ENCODE measurements at regions not wholly inside any gene's neighbourhood (a gene's known extent, or its start where the extent isn't known, plus 50 kb on each side); places are given as distances from the start of the nearest gene placed in this dataset.

- H2AFZ ChIP-seq (ENCODE audit: low read depth, low read length, severe bottlenecking), result no peak overlapping the region
- TF ChIP-seq EZH2phosphoT487 (conservative IDR thresholded peaks at IDR 0.05; ENCODE audit: low read length), result no peak
- TF ChIP-seq CTCF (IDR thresholded peaks at IDR 0.05; ENCODE audit: insufficient read depth, low read length, poor library complexity, severe bottlenecking), result no peak
- H3K9me2 ChIP-seq (replicated peaks; ENCODE audit: insufficient read depth, low read length), result no peaks in the 10 kb centered on the region
- no peaks in the 10 kb centered on the region for H3K27me3 ChIP-seq (ENCODE audit: low read length)
- no peak overlapping the region for H3K27ac ChIP-seq (ENCODE audit: low read depth, low read length)
- no peak overlapping the region for H3K4me3 ChIP-seq (ENCODE audit: insufficient read depth, low read length, poor library complexity, severe bottlenecking)
- H3K79me2 ChIP-seq (ENCODE audit: insufficient read depth, low read length), result no peaks in the 10 kb centered on the region
- H3K9me3 ChIP-seq (ENCODE audit: insufficient read depth, low read length), result no peaks in the 10 kb centered on the region
- no peaks in the 10 kb centered on the region for H4K20me1 ChIP-seq (ENCODE audit: low read depth, low read length)
- H3K4me2 ChIP-seq (ENCODE audit: low read depth, low read length, poor library complexity, severe bottlenecking), result no peak overlapping the region
- H3F3A ChIP-seq (ENCODE audit: insufficient read depth), result no peaks in the 10 kb centered on the region
- no peaks in the 10 kb centered on the region for H3K36me3 ChIP-seq (ENCODE audit: low read length)
- no peak overlapping the region for H3K9ac ChIP-seq (ENCODE audit: low read length)
Observed at GRCh38 chr5:74993743-74994142, 58.6 kb downstream of the GCNT4 start.

DNA sequence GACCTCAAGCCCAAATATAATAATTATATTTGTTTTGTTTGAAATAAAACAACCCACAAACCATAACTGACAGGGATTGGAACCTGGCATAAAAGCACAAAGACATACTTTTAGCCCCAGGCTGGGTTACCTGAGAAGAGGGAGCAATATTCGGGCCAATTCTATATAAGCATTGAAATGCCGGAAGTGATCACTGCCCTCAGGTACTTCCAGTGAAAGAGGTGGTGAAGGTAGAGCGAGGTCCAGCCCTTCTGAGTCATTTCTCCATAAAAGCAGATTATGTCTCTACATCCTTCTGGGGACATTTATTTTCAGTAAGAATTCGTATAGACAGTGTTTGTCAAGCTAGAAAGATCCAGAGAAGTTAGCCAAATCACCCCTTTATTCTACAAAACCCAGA, 59.6 kb downstream of the GCNT4 start:
- H3F3A ChIP-seq (ENCODE audit: insufficient read depth), result no peaks in the 10 kb centered on the region
- no peaks in the 10 kb centered on the region for H3K36me3 ChIP-seq (ENCODE audit: low read length)
- H3K27me3 ChIP-seq (ENCODE audit: low read length), result no peaks in the 10 kb centered on the region
- no peaks in the 10 kb centered on the region for H3K79me2 ChIP-seq (ENCODE audit: insufficient read depth, low read length)
- H3K9ac ChIP-seq (ENCODE audit: low read length), result no peak overlapping the region
- H4K20me1 ChIP-seq (ENCODE audit: low read depth, low read length), result no peaks in the 10 kb centered on the region
- no peak overlapping the region for H3K4me2 ChIP-seq (ENCODE audit: low read depth, low read length, poor library complexity, severe bottlenecking)
- H3K9me2 ChIP-seq (replicated peaks; ENCODE audit: insufficient read depth, low read length), result no peaks in the 10 kb centered on the region
- H2AFZ ChIP-seq (ENCODE audit: low read depth, low read length, severe bottlenecking), result no peak overlapping the region
- TF ChIP-seq EZH2phosphoT487 (conservative IDR thresholded peaks at IDR 0.05; ENCODE audit: low read length), result no peak
- TF ChIP-seq CTCF (IDR thresholded peaks at IDR 0.05; ENCODE audit: insufficient read depth, low read length, poor library complexity, severe bottlenecking), result no peak
- no peaks in the 10 kb centered on the region for H3K9me3 ChIP-seq (ENCODE audit: insufficient read depth, low read length)
- no peak overlapping the region for H3K27ac ChIP-seq (ENCODE audit: low read depth, low read length)
- H3K4me3 ChIP-seq (ENCODE audit: insufficient read depth, low read length, poor library complexity, severe bottlenecking), result no peak overlapping the region

DNA sequence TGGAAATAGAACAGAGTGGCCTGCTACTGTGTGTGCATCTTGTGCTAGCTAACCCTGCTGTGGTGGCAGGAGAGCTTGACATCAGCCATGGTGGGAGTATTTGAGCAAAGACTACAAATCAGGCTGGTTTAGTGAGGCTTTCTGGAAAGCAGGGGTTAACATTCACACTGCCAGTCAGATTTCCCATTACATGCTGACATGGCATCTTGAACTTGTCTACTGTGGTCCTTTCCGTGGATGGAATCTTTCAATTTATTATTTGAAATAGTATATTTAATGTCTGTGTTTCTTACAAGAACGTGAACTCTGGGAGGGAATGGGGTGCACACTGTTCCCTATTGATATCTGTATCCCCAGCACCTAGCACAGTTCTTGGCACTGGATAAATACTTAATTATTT, 60.8 kb downstream of the GCNT4 start:
- TF ChIP-seq CTCF (IDR thresholded peaks at IDR 0.05; ENCODE audit: insufficient read depth, low read length, poor library complexity, severe bottlenecking) (no peak), EZH2phosphoT487 (conservative IDR thresholded peaks at IDR 0.05; ENCODE audit: low read length) (no peak)
- H3K9ac ChIP-seq (ENCODE audit: low read length), result no peak overlapping the region
- no peak overlapping the region for H3K4me2 ChIP-seq (ENCODE audit: low read depth, low read length, poor library complexity, severe bottlenecking)
- no peak overlapping the region for H2AFZ ChIP-seq (ENCODE audit: low read depth, low read length, severe bottlenecking)
- no peak overlapping the region for H3K4me3 ChIP-seq (ENCODE audit: insufficient read depth, low read length, poor library complexity, severe bottlenecking)
- no peaks in the 10 kb centered on the region for H3K79me2 ChIP-seq (ENCODE audit: insufficient read depth, low read length)
- H3K27me3 ChIP-seq (ENCODE audit: low read length), result no peaks in the 10 kb centered on the region
- no peaks in the 10 kb centered on the region for H3K9me3 ChIP-seq (ENCODE audit: insufficient read depth, low read length)
- H3K9me2 ChIP-seq (replicated peaks; ENCODE audit: insufficient read depth, low read length), result no peaks in the 10 kb centered on the region
- no peak overlapping the region for H3K27ac ChIP-seq (ENCODE audit: low read depth, low read length)
- H4K20me1 ChIP-seq (ENCODE audit: low read depth, low read length), result no peaks in the 10 kb centered on the region
- no peaks in the 10 kb centered on the region for H3F3A ChIP-seq (ENCODE audit: insufficient read depth)
- H3K36me3 ChIP-seq (ENCODE audit: low read length), result no peaks in the 10 kb centered on the region

DNA sequence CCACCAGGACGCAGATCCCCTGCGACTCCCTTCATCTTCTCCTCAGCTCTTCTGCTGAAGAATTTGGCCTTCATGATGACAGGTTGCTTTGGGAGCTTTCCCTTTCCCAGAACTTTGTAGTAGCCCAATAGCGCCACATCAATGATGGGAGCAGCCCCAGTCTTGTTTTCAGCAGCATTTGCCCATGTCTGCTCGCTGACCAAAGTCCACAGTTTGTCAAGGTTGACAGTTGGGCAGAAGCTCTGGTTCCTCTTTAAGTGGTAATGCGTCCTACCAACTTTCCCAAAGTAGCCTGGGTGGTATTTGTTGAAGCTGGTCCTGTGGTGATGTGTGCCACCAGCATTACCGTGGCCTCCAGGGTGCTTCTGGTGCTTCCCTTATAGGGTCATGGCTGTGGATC, 62.2 kb downstream of the GCNT4 start:
- H3K27me3 ChIP-seq (ENCODE audit: low read length), result no peaks in the 10 kb centered on the region
- H4K20me1 ChIP-seq (ENCODE audit: low read depth, low read length), result no peaks in the 10 kb centered on the region
- H2AFZ ChIP-seq (ENCODE audit: low read depth, low read length, severe bottlenecking), result no peak overlapping the region
- no peaks in the 10 kb centered on the region for H3K79me2 ChIP-seq (ENCODE audit: insufficient read depth, low read length)
- no peak overlapping the region for H3K27ac ChIP-seq (ENCODE audit: low read depth, low read length)
- H3K36me3 ChIP-seq (ENCODE audit: low read length), result no peaks in the 10 kb centered on the region
- H3K9me3 ChIP-seq (ENCODE audit: insufficient read depth, low read length), result no peaks in the 10 kb centered on the region
- no peak overlapping the region for H3K4me3 ChIP-seq (ENCODE audit: insufficient read depth, low read length, poor library complexity, severe bottlenecking)
- H3K4me2 ChIP-seq (ENCODE audit: low read depth, low read length, poor library complexity, severe bottlenecking), result no peak overlapping the region
- H3K9ac ChIP-seq (ENCODE audit: low read length), result no peak overlapping the region
- H3K9me2 ChIP-seq (replicated peaks; ENCODE audit: insufficient read depth, low read length), result no peaks in the 10 kb centered on the region
- no peaks in the 10 kb centered on the region for H3F3A ChIP-seq (ENCODE audit: insufficient read depth)
- TF ChIP-seq EZH2phosphoT487 (conservative IDR thresholded peaks at IDR 0.05; ENCODE audit: low read length) (no peak), CTCF (IDR thresholded peaks at IDR 0.05; ENCODE audit: insufficient read depth, low read length, poor library complexity, severe bottlenecking) (no peak)
